Cortex of kidney (tissue), 1 donor: ENCODE measurements at regions not wholly inside any gene's neighbourhood (a gene's known extent, or its start where the extent isn't known, plus 50 kb on each side); places are given as distances from the start of the nearest gene placed in this dataset.
"Not testable (repeated sequence)": the region's sequence is repeated elsewhere in the genome, so short reads cannot be mapped to it uniquely, and the experiment has no call there.

ENCODE experiments used
- DNase-seq: peaks from one replicate; lab custom pipeline; 2025; lab: John Stamatoyannopoulos, UW

GRCh38 chr5:8561854-8562253 is 692.9 kb downstream of the MTRR start:
- DNase-seq = no peak

GRCh38 chr5:8563540-8563939 is 694.6 kb downstream of the MTRR start:
- DNase-seq = not testable (repeated sequence)

DNA sequence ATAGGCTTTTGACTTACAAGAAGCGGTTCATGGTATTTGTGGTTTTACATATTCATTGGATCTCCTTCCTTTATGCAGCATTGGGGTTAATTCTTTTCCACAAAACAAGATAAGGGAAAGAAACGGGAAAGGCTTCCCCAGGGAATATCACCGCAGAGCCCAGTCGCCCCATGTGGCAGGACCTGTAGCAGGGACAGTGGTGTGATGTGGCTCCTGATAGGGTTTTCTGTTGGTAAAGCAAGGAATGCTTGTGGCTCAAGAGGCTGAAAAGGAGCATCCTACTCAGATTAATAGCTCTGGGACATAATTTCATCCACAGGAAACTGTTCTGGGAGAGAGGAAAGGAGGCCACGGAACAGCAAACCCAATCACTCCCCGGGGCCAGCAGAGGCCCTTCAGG is 699.9 kb downstream of the MTRR start:
- no peak for DNase-seq

DNA sequence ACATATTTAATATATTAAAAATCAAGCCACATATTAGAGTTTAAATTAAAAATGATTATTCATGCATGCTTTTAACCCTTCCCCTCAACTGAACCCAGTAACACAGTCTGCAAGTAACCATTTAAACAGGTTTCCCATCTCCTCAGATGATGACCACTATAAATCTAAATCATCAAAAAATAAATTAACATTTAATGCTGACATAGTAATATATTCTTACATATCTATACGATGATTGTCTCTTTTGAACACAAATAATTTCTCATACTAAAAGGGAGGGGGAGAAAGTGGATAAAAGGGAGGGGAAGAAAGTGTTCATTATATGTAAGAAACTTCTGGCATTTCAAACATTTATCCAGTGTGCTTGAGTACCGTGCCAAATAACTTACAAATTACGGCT is 701.6 kb downstream of the MTRR start:
- DNase-seq = no peak

DNA sequence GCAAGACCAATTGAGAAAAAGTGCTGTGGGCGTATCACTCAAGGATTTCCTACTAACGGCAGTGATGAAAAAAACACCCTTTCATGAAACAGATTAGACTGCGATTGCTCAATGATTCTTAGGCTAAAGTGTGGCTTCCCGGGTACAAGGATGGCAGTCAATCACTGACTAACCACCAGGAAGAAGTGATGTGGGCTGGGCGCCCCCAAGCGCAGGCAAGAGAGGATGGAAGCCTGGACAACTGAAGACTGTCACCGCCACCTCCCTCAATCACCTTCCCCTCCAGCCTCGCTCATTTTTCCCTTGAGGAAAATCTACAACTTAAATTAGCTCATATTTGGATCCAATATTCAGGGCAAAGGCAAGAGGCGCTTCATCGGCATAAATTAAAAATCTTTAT is 707.2 kb downstream of the MTRR start:
- DNase-seq = no peak

DNA sequence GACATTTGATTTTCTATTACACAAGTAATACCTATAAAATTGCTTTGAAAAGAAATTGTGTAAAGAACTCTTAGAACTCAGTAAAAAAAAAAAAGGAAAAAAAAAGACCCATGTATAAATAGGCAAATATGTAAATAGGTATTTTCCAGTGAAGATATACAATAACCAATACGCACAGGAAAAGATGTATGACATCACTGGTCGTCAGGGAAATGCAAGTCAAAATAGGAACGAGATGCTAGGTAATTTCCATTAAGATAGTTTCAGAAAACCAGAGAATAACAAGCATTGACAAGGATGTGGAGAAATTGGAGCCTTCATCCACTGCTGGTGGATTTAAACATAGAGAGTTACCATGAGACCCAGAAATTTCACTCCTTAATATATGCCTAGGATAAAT is 708.8 kb downstream of the MTRR start:
- DNase-seq = no peak

DNA sequence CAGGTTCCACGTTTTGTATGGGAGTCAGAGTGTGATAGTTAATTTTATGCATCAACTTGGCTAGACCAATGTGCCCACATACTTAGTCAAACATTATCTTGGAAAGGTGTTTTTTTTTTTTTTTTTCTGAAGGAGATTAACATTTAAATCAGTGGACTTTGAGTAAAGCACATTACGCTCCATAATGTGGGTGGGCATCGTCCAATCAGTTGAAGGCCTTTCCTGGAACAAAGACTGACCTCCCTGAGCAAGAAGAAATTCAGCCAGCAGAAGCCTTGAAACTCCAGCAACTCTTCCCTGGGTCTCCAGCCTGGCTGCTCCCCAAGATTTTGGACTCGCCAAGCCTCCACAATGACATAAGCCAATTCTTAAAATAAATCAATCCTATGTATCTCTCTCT is 711.4 kb downstream of the MTRR start:
- DNase-seq = no peak

DNA sequence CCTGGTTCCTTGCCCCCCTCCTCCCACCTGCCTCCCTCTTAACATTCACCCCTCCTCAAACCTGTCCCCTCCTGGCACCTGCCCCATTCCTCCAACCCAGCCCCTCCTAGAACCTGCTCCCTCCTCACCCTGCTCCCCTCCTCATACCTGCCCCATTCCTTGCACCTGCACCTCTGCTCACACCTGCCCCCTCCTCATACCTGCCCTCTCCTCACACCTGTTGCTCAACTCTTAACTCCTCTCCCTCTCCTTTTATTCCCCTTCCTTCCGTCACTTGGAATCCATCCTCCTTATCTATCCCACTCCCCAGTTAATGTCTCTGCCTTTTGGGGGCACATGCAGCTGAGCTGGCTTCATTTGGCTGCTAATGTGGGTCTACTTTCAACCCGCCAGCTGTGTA is 712.1 kb downstream of the MTRR start:
- DNase-seq = no peak

GRCh38 chr5:8585230-8586018 is 716.5 kb downstream of the MTRR start:
- DNase-seq = no peak

- DNase-seq = no peak
Observed at GRCh38 chr5:8590959-8591358, 722.0 kb downstream of the MTRR start.

DNA sequence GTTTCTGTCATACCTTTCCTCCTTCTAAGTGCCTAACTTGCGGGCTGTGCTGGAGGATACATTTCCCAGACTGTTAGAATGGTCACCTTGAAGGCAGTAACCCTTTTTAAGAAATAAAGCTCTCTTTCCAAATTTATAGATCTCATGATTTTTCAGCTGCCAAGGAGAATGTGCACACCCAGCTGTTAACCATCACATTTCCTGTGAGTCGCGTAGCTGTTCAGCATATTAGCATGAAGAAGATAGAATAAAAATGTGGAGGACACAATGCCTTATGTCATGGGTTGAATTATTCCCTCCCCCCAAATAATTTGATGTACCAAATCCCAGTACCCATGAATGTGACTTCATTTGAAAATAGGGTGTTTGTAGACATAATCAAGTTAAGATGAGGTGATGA is 729.4 kb downstream of the MTRR start:
- DNase-seq = no peak

DNA sequence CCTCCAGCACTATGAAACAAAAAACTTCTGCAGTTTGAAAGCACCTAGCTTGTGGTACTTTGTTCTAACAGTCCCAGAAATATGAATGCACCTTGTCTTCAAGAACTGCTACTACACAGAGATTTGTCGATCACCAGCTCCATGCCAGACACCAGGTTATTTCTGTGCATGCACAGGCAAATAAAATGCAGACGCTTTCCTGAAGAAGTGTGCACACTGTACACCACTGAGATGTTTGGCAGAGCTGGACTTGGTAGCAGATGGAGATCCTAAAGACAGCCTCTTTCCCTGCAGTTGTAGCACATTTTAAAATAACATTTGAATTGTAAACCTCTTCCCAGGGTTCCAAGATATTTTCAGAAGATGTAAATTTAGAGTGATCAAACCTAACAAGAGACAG is 730.0 kb downstream of the MTRR start:
- no peak for DNase-seq

- no peak for DNase-seq
Observed at GRCh38 chr5:8600843-8601242, 731.9 kb downstream of the MTRR start.

DNA sequence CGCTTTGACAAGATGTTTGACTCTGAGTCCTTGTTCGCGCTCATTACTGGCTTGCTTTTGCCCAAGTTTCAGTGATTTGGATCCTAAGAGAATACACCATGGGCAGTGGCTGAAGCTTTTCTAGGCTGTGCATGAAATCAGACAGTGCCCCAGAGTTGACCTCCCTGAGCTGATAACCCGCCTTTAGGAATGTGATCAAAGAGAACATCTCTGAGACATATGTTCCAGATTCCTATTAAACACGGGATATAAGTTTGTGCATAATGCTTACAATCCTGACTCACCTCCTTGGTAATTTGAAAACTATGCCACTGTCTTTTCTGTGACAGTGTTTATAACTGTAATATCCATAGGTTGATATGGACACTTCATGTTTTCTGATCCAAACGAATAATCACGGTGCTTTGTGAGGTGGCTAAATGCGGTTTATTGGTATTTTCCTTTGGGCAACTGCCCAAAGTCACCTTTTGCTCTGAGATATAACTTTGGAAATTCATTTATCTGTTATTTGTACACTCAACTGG is 732.9 kb downstream of the MTRR start:
- DNase-seq = no peak

DNA sequence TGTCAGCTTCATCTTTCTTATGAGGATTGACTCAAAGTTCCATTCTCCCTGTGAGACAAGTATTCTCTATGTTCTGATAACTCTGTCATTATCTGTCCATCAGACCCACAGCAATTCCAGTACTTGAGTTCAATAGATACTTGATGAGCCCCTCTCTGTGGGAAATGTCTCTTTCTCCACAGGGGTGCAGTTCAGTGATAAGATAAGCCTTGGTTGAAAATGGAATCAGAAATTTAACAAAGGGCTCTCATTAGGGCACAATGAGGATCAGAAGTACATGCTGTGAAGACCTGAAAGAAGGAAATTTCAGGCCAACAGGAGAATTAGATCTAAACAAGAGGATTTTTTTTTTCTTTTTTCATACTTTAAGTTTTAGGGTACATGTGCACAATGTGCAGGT is 737.3 kb downstream of the MTRR start:
- DNase-seq = no peak

DNA sequence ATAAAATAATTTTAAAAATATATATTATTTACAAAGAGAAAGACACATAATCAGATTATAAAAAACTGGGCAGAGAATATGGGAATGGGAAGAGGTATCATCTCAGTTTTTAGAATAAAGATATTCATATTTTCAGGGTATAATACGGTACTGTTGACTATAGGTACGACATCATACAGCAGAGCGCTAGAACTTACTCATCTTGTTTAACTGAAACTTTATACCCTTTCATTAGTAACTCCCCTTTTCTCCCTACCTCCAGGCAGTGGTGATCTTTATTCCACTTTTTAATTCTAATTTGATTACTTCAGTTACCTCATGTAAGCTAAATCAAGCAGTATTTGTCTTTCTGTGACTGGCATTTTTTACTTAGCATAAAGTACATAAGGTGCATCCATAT is 742.1 kb downstream of the MTRR start:
- no peak for DNase-seq

DNA sequence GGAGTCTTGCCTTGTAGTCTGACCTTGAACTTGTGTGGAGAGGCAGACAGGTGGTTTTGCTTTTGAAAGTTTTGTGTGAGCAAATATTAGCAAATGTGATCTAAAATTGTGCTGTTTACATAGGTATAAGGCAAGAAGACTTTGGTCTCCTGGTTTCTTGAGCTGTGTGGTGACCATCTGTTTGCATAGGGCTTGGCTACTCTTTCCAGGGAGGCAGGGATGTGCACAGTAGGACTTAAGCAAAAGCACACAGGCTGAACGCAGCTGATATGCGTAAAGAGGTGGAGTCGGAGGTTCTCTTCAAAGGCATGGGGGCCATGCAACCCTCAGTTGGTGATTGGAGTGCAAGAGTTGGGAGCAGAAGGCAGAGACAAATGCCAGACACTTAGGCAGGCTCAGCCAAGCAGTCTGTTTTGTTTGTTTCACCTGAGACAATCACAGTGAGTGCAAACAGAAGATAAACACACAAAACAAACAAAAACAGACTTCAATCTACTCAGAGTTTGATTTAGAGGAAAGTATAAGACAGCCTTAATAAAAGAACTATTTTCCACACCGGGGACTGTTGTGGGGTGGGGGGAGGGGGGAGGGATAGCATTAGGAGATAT is 744.2 kb downstream of the MTRR start:
- no peak for DNase-seq

- no peak for DNase-seq
Observed at GRCh38 chr5:8615142-8615858, 746.4 kb downstream of the MTRR start.

DNA sequence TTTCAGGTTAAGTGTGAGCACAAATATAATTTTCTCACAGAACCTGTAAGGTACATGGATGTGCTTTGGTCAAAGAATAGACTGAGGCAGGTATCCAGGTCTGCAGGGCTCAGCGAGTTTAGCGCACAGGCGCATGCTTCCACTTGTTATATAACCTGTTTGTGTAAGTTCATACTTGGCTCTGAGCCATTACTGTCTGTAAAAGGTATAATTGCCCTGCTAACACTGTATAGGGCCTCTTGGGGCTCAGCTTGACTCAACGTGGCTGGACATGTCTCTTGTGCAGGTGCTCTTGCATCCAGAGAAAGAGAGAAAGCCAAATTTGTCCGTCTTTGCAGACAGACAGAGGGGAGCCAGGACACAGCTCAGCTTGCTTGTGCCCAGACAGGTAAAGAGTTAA is 759.6 kb downstream of the MTRR start:
- no peak for DNase-seq

GRCh38 chr5:8633259-8633658 is 764.3 kb downstream of the MTRR start:
- DNase-seq = no peak

DNA sequence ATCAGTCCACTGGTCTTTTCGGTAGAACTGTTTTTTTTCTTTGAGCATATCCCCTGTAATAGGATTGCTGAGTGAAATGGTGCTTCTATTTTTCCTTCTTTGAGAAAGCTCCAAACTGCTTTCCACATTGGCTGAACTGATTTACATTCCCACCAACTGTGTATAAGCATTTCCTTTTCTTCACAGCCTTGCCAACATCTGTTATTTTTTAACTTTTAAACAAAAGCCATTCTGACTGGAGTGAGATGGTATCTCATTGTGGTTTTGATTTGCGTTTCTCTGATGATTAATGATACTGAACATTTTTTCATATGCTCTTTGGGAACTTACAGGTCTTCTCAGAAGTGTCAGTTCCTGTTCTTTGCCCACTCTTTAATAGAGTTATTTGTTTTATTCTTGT is 764.7 kb downstream of the MTRR start:
- no peak for DNase-seq

GRCh38 chr5:8634219-8634618 is 765.3 kb downstream of the MTRR start:
- no peak for DNase-seq
